GM12878 (cell line): ENCODE measurements at regions not wholly inside any gene's neighbourhood (a gene's known extent, or its start where the extent isn't known, plus 50 kb on each side); places are given as distances from the start of the nearest gene placed in this dataset.

ENCODE experiments used
- ATAC-seq: fragments of 200-7000 bp; cut with Tn5 transposase; 3 replicates; pipeline ENCODE4 v1.9.1; 2020; ENCODE audit warnings: mild to moderate bottlenecking, moderate library complexity
- BruUV-seq: library from RNA; stranded (reverse); fragments of 400-500 nt; replicated peaks from 2 replicates; lab custom pipeline; 2021; lab: Mats Ljungman, UMichigan
- CTCF ChIA-PET: fragments of 300-600 bp; sonication (Branson Sonifier 250); formaldehyde crosslinking; extraction: SDS; loops from one replicate; lab custom pipeline; 2021; ENCODE audit warnings: inconsistent platforms; lab: Yijun Ruan, JAX
- POLR2A ChIA-PET: fragments of 350-600 bp; formaldehyde crosslinking; extraction: SDS; loops from one replicate; lab custom pipeline; 2021; ENCODE audit warnings: inconsistent platforms; lab: Charles Lee
- RAD21 ChIA-PET: fragments of 300-600 bp; sonication (Branson Sonifier 250); formaldehyde crosslinking; loops from one replicate; lab custom pipeline; 2023; ENCODE audit warnings: antibody characterized with exemption; ENCODE audit not compliant: unreplicated experiment; lab: Charles Lee
- SMC1A ChIA-PET: fragments of 300-600 bp; sonication (Branson Sonifier 250); formaldehyde crosslinking; loops from one replicate; lab custom pipeline; 2023; ENCODE audit not compliant: unreplicated experiment, uncharacterized antibody; lab: Charles Lee
- DNase-seq: peaks from one replicate; pipeline ENCODE4 v3.0.0-alpha.2; 2011; ENCODE audit warnings: low read depth, low spot score
- FAIRE-seq: peaks from 3 replicates; lab custom pipeline; 2011; peaks lifted over from hg19 to GRCh38; lab: Jason Lieb, UNC
- H2AFZ ChIP-seq: 2 replicates; pipeline ENCODE4 v1.6.0; 2011; ENCODE audit warnings: low read depth, low read length, control low read depth; ENCODE audit not compliant: control insufficient read depth
- H3K27ac ChIP-seq: 2 replicates; pipeline ENCODE4 v1.5.1; 2011; ENCODE audit warnings: control low read depth; ENCODE audit not compliant: control insufficient read depth, insufficient read depth
- H3K27me3 ChIP-seq, 2 experiments: replicated peaks in 1 of 2; 2 replicates each; pipeline versions ENCODE4 v1.6.0 to v1.6.1; 2011; ENCODE audit warnings: low read length in 1 of 2; ENCODE audit not compliant: control insufficient read depth in 2 of 2, insufficient read depth in 2 of 2
- H3K36me3 ChIP-seq, 2 experiments: 2 replicates each; pipeline ENCODE4 v1.5.1; 2011; ENCODE audit warnings: low read length in 1 of 2; ENCODE audit not compliant: control insufficient read depth in 2 of 2, insufficient read depth in 2 of 2
- H3K4me1 ChIP-seq: 2 replicates; pipeline ENCODE4 v1.6.1; 2011; ENCODE audit warnings: mild to moderate bottlenecking, low read length, moderate library complexity, mixed read lengths; ENCODE audit not compliant: control insufficient read depth, insufficient read depth
- H3K4me2 ChIP-seq: 2 replicates; pipeline ENCODE4 v1.6.0; 2011; ENCODE audit warnings: control low read depth; ENCODE audit not compliant: control insufficient read depth, insufficient read depth
- H3K4me3 ChIP-seq: fragments of 200-600 bp; sonication (generic); 2 replicates; pipeline ENCODE4 v1.5.1; 2016
- H3K79me2 ChIP-seq: 2 replicates; pipeline ENCODE4 v1.6.0; 2011; ENCODE audit warnings: low read length; ENCODE audit not compliant: control insufficient read depth, insufficient read depth
- H3K9ac ChIP-seq: 2 replicates; pipeline ENCODE4 v1.8.0; 2011; ENCODE audit warnings: low read length, control low read depth, mixed read lengths; ENCODE audit not compliant: control insufficient read depth, insufficient read depth
- H3K9me3 ChIP-seq: replicated peaks from 3 replicates; pipeline ENCODE4 v1.5.1; 2011; ENCODE audit warnings: mild to moderate bottlenecking, low read length; ENCODE audit not compliant: control insufficient read depth, insufficient read depth
- H4K20me1 ChIP-seq: 2 replicates; pipeline ENCODE4 v1.6.0; 2011; ENCODE audit not compliant: control insufficient read depth, insufficient read depth
- CREM ChIP-seq: IDR thresholded peaks from 2 replicates; pipeline ENCODE4 v1.6.1; 2014; ENCODE audit warnings: antibody characterized with exemption, low read depth
- EP300 ChIP-seq, 2 experiments: fragments of 150-350 bp in 1 of 2; IDR thresholded peaks; 2 replicates each; pipeline ENCODE4 v1.6.1; 2011 to 2012; ENCODE audit warnings: low read depth in 2 of 2, low read length in 2 of 2, borderline replicate concordance in 1 of 2, improper control_type of control experiment in 1 of 2, inconsistent platforms in 1 of 2; ENCODE audit not compliant: control insufficient read depth in 1 of 2
- NFXL1 ChIP-seq: fragments of 450-650 bp; IDR thresholded peaks from 2 replicates; pipeline ENCODE4 v1.6.1; 2017; ENCODE audit warnings: antibody characterized with exemption, mild to moderate bottlenecking, borderline replicate concordance
- ZNF217 ChIP-seq: fragments of 450-650 bp; IDR thresholded peaks from 2 replicates; pipeline ENCODE4 v1.6.1; 2017; ENCODE audit warnings: antibody characterized with exemption, mild to moderate bottlenecking
- WGBS: methylation state at CpG from one replicate; pipeline ENCODE4 v1.1.6; 2016; ENCODE audit warnings: low lambda C conversion rate; ENCODE audit not compliant: insufficient replicate concordance, insufficient coverage; ENCODE audit errors: missing lambda C conversion rate; 5-methylcytosine and 5-hydroxymethylcytosine counted together
- in situ Hi-C: fragments of 300-500 bp; cut with MboI; formaldehyde crosslinking; loops from 9 replicates; pipeline ENCODE4 v1.14.3; 2018; ENCODE audit warnings: mixed read lengths
- intact Hi-C: fragments of 100-400 bp; cut with micrococcal nuclease; formaldehyde crosslinking; loops from one replicate; pipeline ENCODE4 v1.14.2; 2022; ENCODE audit not compliant: unreplicated experiment
- TF ChIP-seq, protein P1 (sequence below): IDR thresholded peaks from 2 replicates; pipeline ENCODE4 v1.6.1; 2011; ENCODE audit warnings: low read depth, mild to moderate bottlenecking, low read length, moderate library complexity, borderline replicate concordance; ENCODE audit errors: extremely low read depth
- TF ChIP-seq, protein P2 (sequence below): IDR thresholded peaks from 2 replicates; pipeline ENCODE4 v1.6.1; 2012; ENCODE audit warnings: improper control_type of control experiment, low read depth, low read length; ENCODE audit not compliant: insufficient replicate concordance

DNA sequence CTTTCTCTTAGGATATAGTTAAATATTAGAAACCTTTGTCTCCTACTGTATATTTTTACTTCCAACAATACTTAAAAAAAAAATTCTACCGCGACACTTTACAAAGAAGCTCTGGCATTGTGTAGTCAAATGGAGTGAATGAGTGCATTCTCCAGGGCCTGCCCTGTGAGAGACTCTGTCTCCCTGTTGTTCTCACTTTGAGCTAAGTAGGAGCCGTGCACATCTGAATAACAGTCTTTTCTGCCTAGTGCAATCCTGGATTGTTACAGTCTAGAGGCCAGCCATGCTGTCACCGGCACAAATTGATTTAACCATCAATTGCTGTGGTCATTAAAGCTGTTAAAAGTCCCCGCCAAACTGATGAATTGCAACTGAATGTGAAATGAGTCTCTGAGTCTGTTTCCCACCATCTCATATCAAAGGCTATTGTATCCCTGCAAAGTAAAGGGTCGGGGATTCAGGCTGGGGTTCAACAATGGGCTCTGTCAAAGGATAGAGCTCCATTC, 156.0 kb downstream of the RFPL4B start:
- DNase-seq (no peak), FAIRE-seq (no peak)
- BruUV-seq, result no TSS peak

More for the DNA sequence above, 156.0 kb downstream of the RFPL4B start:
- no peak for ATAC-seq
- no peaks in the 10 kb centered on the region for H4K20me1 ChIP-seq
- H3K4me3 ChIP-seq, result no peak overlapping the region
- no peaks in the 10 kb centered on the region for H3K79me2 ChIP-seq
- no peaks in the 10 kb centered on the region for H3K27me3 ChIP-seq
- ChIA-PET RAD21 (no interaction called here), SMC1A (no interaction called here), POLR2A (no interaction called here), CTCF (interaction anchor here (1.2 kb wide), 1 partner anchor 163 kb away, joined by 3 read pairs; no protein-coding TSS in a partner anchor)
- TF ChIP-seq, protein P1, sequence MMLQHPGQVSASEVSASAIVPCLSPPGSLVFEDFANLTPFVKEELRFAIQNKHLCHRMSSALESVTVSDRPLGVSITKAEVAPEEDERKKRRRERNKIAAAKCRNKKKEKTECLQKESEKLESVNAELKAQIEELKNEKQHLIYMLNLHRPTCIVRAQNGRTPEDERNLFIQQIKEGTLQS, result no peak
- TF ChIP-seq NFXL1 (no peak), EP300 (IDR thresholded peaks at IDR 0.05; ENCODE audit: borderline replicate concordance in 1 of 2, control insufficient read depth in 1 of 2, low read depth in 2 of 2, low read length in 2 of 2) (no peak), ZNF217 (no peak), CREM (no peak)
- TF ChIP-seq, protein P2, sequence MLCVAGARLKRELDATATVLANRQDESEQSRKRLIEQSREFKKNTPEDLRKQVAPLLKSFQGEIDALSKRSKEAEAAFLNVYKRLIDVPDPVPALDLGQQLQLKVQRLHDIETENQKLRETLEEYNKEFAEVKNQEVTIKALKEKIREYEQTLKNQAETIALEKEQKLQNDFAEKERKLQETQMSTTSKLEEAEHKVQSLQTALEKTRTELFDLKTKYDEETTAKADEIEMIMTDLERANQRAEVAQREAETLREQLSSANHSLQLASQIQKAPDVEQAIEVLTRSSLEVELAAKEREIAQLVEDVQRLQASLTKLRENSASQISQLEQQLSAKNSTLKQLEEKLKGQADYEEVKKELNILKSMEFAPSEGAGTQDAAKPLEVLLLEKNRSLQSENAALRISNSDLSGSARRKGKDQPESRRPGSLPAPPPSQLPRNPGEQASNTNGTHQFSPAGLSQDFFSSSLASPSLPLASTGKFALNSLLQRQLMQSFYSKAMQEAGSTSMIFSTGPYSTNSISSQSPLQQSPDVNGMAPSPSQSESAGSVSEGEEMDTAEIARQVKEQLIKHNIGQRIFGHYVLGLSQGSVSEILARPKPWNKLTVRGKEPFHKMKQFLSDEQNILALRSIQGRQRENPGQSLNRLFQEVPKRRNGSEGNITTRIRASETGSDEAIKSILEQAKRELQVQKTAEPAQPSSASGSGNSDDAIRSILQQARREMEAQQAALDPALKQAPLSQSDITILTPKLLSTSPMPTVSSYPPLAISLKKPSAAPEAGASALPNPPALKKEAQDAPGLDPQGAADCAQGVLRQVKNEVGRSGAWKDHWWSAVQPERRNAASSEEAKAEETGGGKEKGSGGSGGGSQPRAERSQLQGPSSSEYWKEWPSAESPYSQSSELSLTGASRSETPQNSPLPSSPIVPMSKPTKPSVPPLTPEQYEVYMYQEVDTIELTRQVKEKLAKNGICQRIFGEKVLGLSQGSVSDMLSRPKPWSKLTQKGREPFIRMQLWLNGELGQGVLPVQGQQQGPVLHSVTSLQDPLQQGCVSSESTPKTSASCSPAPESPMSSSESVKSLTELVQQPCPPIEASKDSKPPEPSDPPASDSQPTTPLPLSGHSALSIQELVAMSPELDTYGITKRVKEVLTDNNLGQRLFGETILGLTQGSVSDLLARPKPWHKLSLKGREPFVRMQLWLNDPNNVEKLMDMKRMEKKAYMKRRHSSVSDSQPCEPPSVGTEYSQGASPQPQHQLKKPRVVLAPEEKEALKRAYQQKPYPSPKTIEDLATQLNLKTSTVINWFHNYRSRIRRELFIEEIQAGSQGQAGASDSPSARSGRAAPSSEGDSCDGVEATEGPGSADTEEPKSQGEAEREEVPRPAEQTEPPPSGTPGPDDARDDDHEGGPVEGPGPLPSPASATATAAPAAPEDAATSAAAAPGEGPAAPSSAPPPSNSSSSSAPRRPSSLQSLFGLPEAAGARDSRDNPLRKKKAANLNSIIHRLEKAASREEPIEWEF, result no peak
- H2AFZ ChIP-seq, result no peak overlapping the region
- WGBS, result 53% methylated on average over 6 of the region's 6 CpGs
- in situ Hi-C loops (no loop called here), intact Hi-C loops (no loop called here)
- no peaks in the 10 kb centered on the region for H3K4me1 ChIP-seq
- H3K36me3 ChIP-seq, result no peaks in the 10 kb centered on the region
- no peak overlapping the region for H3K4me2 ChIP-seq
- H3K27ac ChIP-seq, result no peak overlapping the region
- H3K9ac ChIP-seq, result no peak overlapping the region
- no peaks in the 10 kb centered on the region for H3K9me3 ChIP-seq
